ENCODE measurements at regions not wholly inside any gene's neighbourhood (a gene's known extent, or its start where the extent isn't known, plus 50 kb on each side); places are given as distances from the start of the nearest gene placed in this dataset.

DNA sequence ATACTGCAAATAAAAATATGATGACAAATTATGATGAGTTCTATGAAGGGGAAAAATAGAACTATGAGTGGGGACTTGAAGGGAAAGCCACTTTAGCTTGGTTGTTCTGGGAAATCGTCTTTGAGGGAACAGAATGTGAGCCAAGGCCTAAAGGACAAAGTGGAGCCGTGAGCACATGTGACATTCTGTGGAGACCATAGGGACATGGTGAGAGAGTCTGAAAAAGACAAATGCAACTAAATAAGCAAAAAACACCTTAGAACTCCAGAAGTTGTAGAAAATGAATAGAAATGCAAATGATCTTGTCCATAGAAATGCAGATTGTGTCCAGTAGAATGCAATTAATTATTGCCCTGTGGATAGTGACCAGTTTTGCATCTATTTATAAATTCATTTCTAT is 86.8 kb upstream of the ANKRD10 start:
- TF ChIP-seq, protein P1, sequence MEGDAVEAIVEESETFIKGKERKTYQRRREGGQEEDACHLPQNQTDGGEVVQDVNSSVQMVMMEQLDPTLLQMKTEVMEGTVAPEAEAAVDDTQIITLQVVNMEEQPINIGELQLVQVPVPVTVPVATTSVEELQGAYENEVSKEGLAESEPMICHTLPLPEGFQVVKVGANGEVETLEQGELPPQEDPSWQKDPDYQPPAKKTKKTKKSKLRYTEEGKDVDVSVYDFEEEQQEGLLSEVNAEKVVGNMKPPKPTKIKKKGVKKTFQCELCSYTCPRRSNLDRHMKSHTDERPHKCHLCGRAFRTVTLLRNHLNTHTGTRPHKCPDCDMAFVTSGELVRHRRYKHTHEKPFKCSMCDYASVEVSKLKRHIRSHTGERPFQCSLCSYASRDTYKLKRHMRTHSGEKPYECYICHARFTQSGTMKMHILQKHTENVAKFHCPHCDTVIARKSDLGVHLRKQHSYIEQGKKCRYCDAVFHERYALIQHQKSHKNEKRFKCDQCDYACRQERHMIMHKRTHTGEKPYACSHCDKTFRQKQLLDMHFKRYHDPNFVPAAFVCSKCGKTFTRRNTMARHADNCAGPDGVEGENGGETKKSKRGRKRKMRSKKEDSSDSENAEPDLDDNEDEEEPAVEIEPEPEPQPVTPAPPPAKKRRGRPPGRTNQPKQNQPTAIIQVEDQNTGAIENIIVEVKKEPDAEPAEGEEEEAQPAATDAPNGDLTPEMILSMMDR (IDR thresholded peaks at IDR 0.05; ENCODE audit: extremely low read depth, insufficient read depth, missing control alignments): no peak
- in situ Hi-C loops (cut with MboI; ENCODE audit: low pct_unique_long_range_greater_than_20kb, low sequenced_read_pairs, unreplicated experiment): no loop called here
- DNase-seq (ENCODE audit: low spot score): no peak

DNA sequence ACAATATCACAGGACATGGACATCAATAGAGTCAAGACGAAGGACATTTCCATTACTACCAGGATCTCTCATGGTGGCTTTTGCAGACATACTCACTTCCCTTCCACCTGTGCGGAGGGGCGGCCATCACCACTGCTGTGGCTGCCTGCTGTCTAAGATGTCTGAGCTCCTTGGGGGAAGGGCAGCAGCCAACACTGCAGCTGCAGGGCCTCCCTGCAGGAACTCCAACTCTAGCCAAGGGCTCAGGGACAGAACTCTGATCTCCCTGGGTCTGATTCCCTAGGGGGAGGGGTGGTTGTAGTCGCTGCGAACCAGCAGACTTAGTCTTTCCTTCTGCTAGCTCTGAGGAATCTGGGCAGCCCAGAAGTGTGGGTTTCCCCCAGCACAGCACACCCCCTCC is 78.9 kb upstream of the ANKRD10 start:
- in situ Hi-C loops (cut with MboI; ENCODE audit: low pct_unique_long_range_greater_than_20kb, low sequenced_read_pairs, unreplicated experiment): no loop called here
- DNase-seq (ENCODE audit: low spot score): no peak
- TF ChIP-seq, protein P1 (IDR thresholded peaks at IDR 0.05; ENCODE audit: extremely low read depth, insufficient read depth, missing control alignments): no peak

DNA sequence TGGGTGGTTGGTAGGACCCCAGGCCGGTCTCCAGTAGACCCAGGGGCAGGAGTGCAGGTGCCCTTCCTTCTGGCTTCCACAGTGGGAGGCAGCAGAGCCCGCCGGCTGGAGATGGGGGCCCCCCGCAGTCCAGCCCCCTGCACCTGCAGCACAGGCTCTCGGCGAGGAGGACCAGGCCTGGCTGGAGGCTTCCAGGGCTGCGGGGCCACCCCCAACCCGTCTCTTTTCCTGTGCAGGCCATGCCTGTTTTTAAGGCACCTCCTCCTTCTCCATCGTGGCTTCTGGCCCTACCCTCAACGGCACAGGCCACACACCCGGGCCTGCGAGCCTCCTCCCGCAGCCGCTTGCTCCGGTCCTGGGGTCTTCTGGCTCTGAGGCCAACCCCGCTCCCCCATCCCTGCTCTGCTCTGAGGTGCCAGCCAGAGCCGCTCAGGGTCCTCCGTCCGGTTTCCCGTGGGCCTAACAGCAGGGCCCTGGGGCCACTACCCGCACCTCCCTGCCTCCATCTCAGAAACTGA is 77.2 kb upstream of the ANKRD10 start:
- no peak for DNase-seq (ENCODE audit: low spot score)
- in situ Hi-C loops (cut with MboI; ENCODE audit: low pct_unique_long_range_greater_than_20kb, low sequenced_read_pairs, unreplicated experiment): no loop called here
- TF ChIP-seq, protein P1 (IDR thresholded peaks at IDR 0.05; ENCODE audit: extremely low read depth, insufficient read depth, missing control alignments): no peak

DNA sequence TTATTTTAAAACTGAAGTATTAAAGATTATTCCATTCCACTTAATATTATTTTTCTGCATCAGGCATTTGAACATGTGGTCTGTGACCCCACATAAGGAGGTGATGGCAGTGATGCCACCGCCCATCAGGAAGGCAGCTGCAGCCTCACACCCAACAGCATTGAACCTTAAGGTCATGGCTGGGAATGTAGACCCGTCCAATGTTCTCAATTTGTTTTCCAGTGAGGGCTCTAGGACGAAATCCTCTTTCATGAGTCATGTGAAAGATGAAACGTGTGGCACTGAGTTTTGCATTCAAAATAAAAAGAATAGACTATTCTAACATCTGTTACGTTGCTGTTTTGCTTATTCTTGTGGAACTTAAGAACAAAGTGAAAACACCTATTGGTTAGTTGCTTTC is 74.5 kb upstream of the ANKRD10 start:
- DNase-seq (ENCODE audit: low spot score): no peak
- in situ Hi-C loops (cut with MboI; ENCODE audit: low pct_unique_long_range_greater_than_20kb, low sequenced_read_pairs, unreplicated experiment): no loop called here
- TF ChIP-seq, protein P1 (IDR thresholded peaks at IDR 0.05; ENCODE audit: extremely low read depth, insufficient read depth, missing control alignments): no peak

DNA sequence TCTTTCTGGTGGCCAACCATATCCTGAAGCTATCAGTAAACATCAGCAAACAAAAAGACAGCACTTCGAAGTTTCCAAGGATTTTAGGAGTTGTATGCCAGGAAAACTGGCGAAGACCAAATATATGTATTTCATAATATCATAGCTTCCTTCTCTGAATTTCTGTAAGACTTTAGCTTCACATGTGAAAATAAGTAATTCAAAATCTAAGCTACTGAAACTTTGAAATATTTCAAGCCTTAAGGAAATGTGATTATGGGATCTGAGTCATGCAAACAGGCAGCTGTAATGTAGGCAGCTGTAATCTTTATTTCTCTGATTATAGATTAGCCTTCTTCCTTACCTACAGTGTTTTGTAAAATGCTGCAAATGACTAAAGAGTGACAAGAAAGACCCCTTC is 70.7 kb upstream of the ANKRD10 start:
- TF ChIP-seq, protein P1 (IDR thresholded peaks at IDR 0.05; ENCODE audit: extremely low read depth, insufficient read depth, missing control alignments): no peak
- DNase-seq (ENCODE audit: low spot score): no peak
- in situ Hi-C loops (cut with MboI; ENCODE audit: low pct_unique_long_range_greater_than_20kb, low sequenced_read_pairs, unreplicated experiment): no loop called here

DNA sequence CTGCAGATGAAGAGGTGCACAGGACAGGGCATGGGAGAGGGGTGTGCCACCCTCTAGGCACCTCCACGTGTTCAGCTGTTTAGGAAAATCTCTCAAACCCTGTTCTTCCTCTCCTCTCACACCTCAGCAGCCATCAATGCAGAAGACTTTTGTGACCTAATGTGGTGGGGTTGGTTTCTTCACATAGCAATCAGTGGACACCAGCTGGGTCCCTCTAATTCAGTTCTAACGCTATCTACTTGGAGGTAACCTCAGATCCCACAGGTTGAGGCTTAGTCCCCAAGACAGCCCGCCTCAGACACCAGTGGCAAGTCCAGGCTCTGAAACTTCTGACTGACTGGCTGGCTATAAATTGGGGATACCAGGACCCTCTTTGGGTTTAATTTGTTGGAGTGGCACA is 69.9 kb upstream of the ANKRD10 start:
- TF ChIP-seq, protein P1 (IDR thresholded peaks at IDR 0.05; ENCODE audit: extremely low read depth, insufficient read depth, missing control alignments): no peak
- in situ Hi-C loops (cut with MboI; ENCODE audit: low pct_unique_long_range_greater_than_20kb, low sequenced_read_pairs, unreplicated experiment): no loop called here
- no peak for DNase-seq (ENCODE audit: low spot score)

DNA sequence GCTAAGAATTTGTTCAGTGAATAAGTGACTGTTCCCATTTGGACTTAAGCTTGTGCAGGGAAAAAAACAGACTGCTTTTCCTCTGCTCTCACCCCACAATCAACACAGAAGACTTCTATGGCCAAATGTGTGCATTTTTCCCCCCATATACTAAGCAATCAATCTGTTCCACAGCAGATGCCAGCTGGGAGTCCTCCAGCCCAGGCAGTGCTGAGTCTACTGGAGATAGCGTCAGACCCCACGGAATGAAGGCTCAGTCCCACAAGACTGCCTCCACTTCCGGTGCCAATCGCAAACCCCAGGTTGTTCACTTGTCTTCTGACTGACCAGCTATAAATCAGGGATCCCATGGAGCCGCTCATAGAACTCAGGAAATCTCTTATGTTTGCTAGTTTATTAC is 69.5 kb upstream of the ANKRD10 start:
- in situ Hi-C loops (cut with MboI; ENCODE audit: low pct_unique_long_range_greater_than_20kb, low sequenced_read_pairs, unreplicated experiment): no loop called here
- no peak for DNase-seq (ENCODE audit: low spot score)
- TF ChIP-seq, protein P1 (IDR thresholded peaks at IDR 0.05; ENCODE audit: extremely low read depth, insufficient read depth, missing control alignments): no peak

Data from GM13977 (cell line).